HCT116 (cell line): ENCODE measurements at regions not wholly inside any gene's neighbourhood (a gene's known extent, or its start where the extent isn't known, plus 50 kb on each side); places are given as distances from the start of the nearest gene placed in this dataset.

Source experiments
- ATAC-seq: fragments of 200-7000 bp; cut with Tn5 transposase; 2 replicates; pipeline ENCODE4 v1.9.1; 2020; ENCODE audit warnings: mild to moderate bottlenecking, moderate library complexity
- BruUV-seq: library from RNA; stranded (reverse); fragments of 400-500 nt; replicated peaks from 2 replicates; lab custom pipeline; 2021; lab: Mats Ljungman, UMichigan
- CTCF ChIA-PET: fragments of 300-600 bp; sonication (Branson Sonifier 250); formaldehyde crosslinking; loops from one replicate; lab custom pipeline; 2021; ENCODE audit warnings: antibody characterized with exemption; lab: Charles Lee
- POLR2A ChIA-PET: fragments of 300-600, 350-600 bp; sonication (Branson Sonifier 250); formaldehyde crosslinking; loops from one replicate; lab custom pipeline; 2021; ENCODE audit warnings: antibody characterized with exemption; lab: Charles Lee
- RAD21 ChIA-PET, 2 experiments: fragments of 300-600 bp; sonication (Branson Sonifier 250); formaldehyde crosslinking; loops; one replicate each; lab custom pipeline; 2023; ENCODE audit warnings: low total read pairs in 2 of 2; ENCODE audit not compliant: uncharacterized antibody in 2 of 2, unreplicated experiment in 2 of 2, low non-redundant PET in 1 of 2; lab: Charles Lee
- DNase-seq: peaks from one replicate; pipeline ENCODE4 v3.0.0-alpha.2; 2010; ENCODE audit warnings: low read depth, low spot score
- H2AFZ ChIP-seq: fragments of 200-600 bp; shearing (Covaris generic), sonication (generic); 2 replicates; pipeline ENCODE4 v1.6.1; 2017; ENCODE audit warnings: low read depth, mixed run types, mixed read lengths, antibody characterized with exemption, low read length; ENCODE audit not compliant: poor library complexity, severe bottlenecking
- H3K27ac ChIP-seq: 2 replicates; pipeline ENCODE4 v1.5.1; 2012; ENCODE audit warnings: low read depth, low read length
- H3K27me3 ChIP-seq: fragments of 200-600 bp; sonication (generic); 2 replicates; pipeline ENCODE4 v1.6.1; 2016; ENCODE audit warnings: mixed run types, low read length, mixed read lengths; ENCODE audit not compliant: insufficient read depth
- H3K36me3 ChIP-seq, 2 experiments: fragments of 200-500 bp in 1 of 2; fragments of 200-600 bp in 1 of 2; sonication (Bioruptor generic) in 1 of 2; sonication (generic) in 1 of 2; 2 replicates each; pipeline versions ENCODE4 v1.5.1 to v1.6.1; 2014 to 2016; ENCODE audit warnings: low read length in 2 of 2, inconsistent platforms in 1 of 2, mixed read lengths in 1 of 2, mixed run types in 1 of 2; ENCODE audit not compliant: insufficient read depth in 2 of 2, control insufficient read depth in 1 of 2
- H3K4me1 ChIP-seq, 2 experiments: fragments of 200-600 bp in 1 of 2; sonication (generic) in 1 of 2; 2 replicates each; pipeline versions ENCODE4 v1.5.1 to v1.6.1; 2012 to 2017; ENCODE audit warnings: low read length in 2 of 2, inconsistent platforms in 1 of 2, mild to moderate bottlenecking in 1 of 2, mixed read lengths in 1 of 2, mixed run types in 1 of 2, moderate library complexity in 1 of 2; ENCODE audit not compliant: insufficient read depth in 2 of 2, control insufficient read depth in 1 of 2
- H3K4me2 ChIP-seq: fragments of 200-600 bp; sonication (generic); 2 replicates; pipeline ENCODE4 v1.6.1; 2017; ENCODE audit warnings: mixed run types, low read length, mixed read lengths
- H3K4me3 ChIP-seq, 2 experiments: fragments of 200-600 bp in 1 of 2; sonication (generic) in 1 of 2; replicated peaks in 1 of 2; 2 replicates each; pipeline ENCODE4 v1.5.1; 2011 to 2016; ENCODE audit warnings: low read length in 2 of 2, control low read depth in 1 of 2, low read depth in 1 of 2, mild to moderate bottlenecking in 1 of 2, mixed read lengths in 1 of 2, mixed run types in 1 of 2
- H3K79me2 ChIP-seq: fragments of 200-600 bp; sonication (generic); 2 replicates; pipeline ENCODE4 v1.6.1; 2017; ENCODE audit warnings: mild to moderate bottlenecking, mixed run types, low read length, moderate library complexity, mixed read lengths; ENCODE audit not compliant: insufficient read depth
- H3K9ac ChIP-seq: fragments of 200-600 bp; sonication (generic); 2 replicates; pipeline ENCODE4 v1.6.1; 2016; ENCODE audit warnings: low read length, mixed read lengths
- H3K9me2 ChIP-seq: fragments of 200-600 bp; sonication (generic), shearing (Covaris generic); 2 replicates; pipeline ENCODE4 v1.6.1; 2017; ENCODE audit warnings: mixed run types, mild to moderate bottlenecking, moderate library complexity; ENCODE audit not compliant: insufficient read depth
- H3K9me3 ChIP-seq, 2 experiments: fragments of 200-500 bp in 1 of 2; fragments of 200-600 bp in 1 of 2; sonication (Bioruptor generic) in 1 of 2; sonication (generic) in 1 of 2; 2 replicates each; pipeline ENCODE4 v1.6.1; 2014 to 2017; ENCODE audit warnings: low read length in 2 of 2, mixed read lengths in 2 of 2, inconsistent platforms in 1 of 2, low read depth in 1 of 2, mild to moderate bottlenecking in 1 of 2, mixed run types in 1 of 2, moderate library complexity in 1 of 2; ENCODE audit not compliant: control insufficient read depth in 1 of 2, insufficient read depth in 1 of 2
- H4K20me1 ChIP-seq: fragments of 200-600 bp; sonication (generic), shearing (Covaris generic); 2 replicates; pipeline ENCODE4 v1.6.1; 2017; ENCODE audit warnings: mixed run types, mild to moderate bottlenecking, moderate library complexity; ENCODE audit not compliant: insufficient read depth
- CBX3 ChIP-seq: IDR thresholded peaks from 2 replicates; pipeline ENCODE4 v1.6.1; 2012; ENCODE audit warnings: low read depth
- CEBPB ChIP-seq: IDR thresholded peaks from 2 replicates; pipeline ENCODE4 v1.6.1; 2012; ENCODE audit warnings: low read depth
- EGR1 ChIP-seq: IDR thresholded peaks from 2 replicates; pipeline ENCODE4 v1.6.1; 2012; ENCODE audit warnings: low read depth
- ELF1 ChIP-seq: IDR thresholded peaks from 2 replicates; pipeline ENCODE4 v1.6.1; 2012; ENCODE audit warnings: low read depth, borderline replicate concordance
- EZH2 ChIP-seq: fragments of 200-600 bp; sonication (generic); IDR thresholded peaks from 2 replicates; pipeline ENCODE4 v1.6.1; 2017; ENCODE audit warnings: antibody characterized with exemption, mixed run types
- FOSL1 ChIP-seq: IDR thresholded peaks from 2 replicates; pipeline ENCODE4 v1.6.1; 2012; ENCODE audit warnings: low read depth
- JUND ChIP-seq: IDR thresholded peaks from 2 replicates; pipeline ENCODE4 v1.6.1; 2012
- POLR2A ChIP-seq: IDR thresholded peaks from 2 replicates; pipeline ENCODE4 v1.7.0; 2011; ENCODE audit warnings: borderline replicate concordance; ENCODE audit not compliant: insufficient read depth, insufficient read length; ENCODE audit errors: extremely low read depth
- POLR2AphosphoS5 ChIP-seq: IDR thresholded peaks from 2 replicates; pipeline ENCODE4 v1.6.1; 2011; ENCODE audit warnings: mild to moderate bottlenecking, low read depth, low read length, moderate library complexity
- RAD21 ChIP-seq: IDR thresholded peaks from 2 replicates; pipeline ENCODE4 v1.6.1; 2012; ENCODE audit warnings: low read depth, mild to moderate bottlenecking
- SIN3A ChIP-seq: IDR thresholded peaks from 2 replicates; pipeline ENCODE4 v1.6.1; 2012; ENCODE audit warnings: low read depth
- SP1 ChIP-seq: IDR thresholded peaks from 2 replicates; pipeline ENCODE4 v1.6.1; 2012; ENCODE audit warnings: low read depth
- SRF ChIP-seq: IDR thresholded peaks from 2 replicates; pipeline ENCODE4 v1.6.1; 2012; ENCODE audit warnings: low read depth
- TCF7L2 ChIP-seq: IDR thresholded peaks from 2 replicates; pipeline ENCODE4 v1.7.0; 2011; ENCODE audit warnings: borderline replicate concordance, inconsistent platforms; ENCODE audit not compliant: insufficient read depth, insufficient read length; ENCODE audit errors: extremely low read depth
- YY1 ChIP-seq: IDR thresholded peaks from 2 replicates; pipeline ENCODE4 v1.6.1; 2011; ENCODE audit warnings: low read length, low read depth, moderate library complexity, mild to moderate bottlenecking; ENCODE audit not compliant: insufficient replicate concordance; ENCODE audit errors: extremely low read depth
- ZFX ChIP-seq: fragments of 450-650 bp; IDR thresholded peaks from 2 replicates; pipeline ENCODE4 v1.6.1; 2017
- ZNF274 ChIP-seq: fragments of 200-500 bp; sonication (Bioruptor generic); IDR thresholded peaks from 2 replicates; pipeline ENCODE4 v1.6.1; 2014; ENCODE audit warnings: mild to moderate bottlenecking, low read depth, low read length, inconsistent platforms
- intact Hi-C: fragments of 100-400 bp; cut with micrococcal nuclease; formaldehyde crosslinking; loops from 2 replicates; pipeline ENCODE4 v1.10.0; 2022
- TF ChIP-seq, protein P1 (sequence below): IDR thresholded peaks from 2 replicates; pipeline ENCODE4 v1.6.1; 2012
- TF ChIP-seq, protein P2 (sequence below): IDR thresholded peaks from 2 replicates; pipeline ENCODE4 v1.6.1; 2012
- TF ChIP-seq, protein P3 (sequence below), 3 experiments: fragments of 200-600 bp in 1 of 3; sonication (generic) in 1 of 3; IDR thresholded peaks in 2 of 3; conservative IDR thresholded peaks in 1 of 3; 2 replicates each; pipeline ENCODE4 v1.5.1; 2012 to 2017; ENCODE audit warnings: low read depth in 2 of 3, low read length in 2 of 3, antibody characterized with exemption in 1 of 3, borderline replicate concordance in 1 of 3, control low read depth in 1 of 3, mild to moderate bottlenecking in 1 of 3, mixed read lengths in 1 of 3, mixed run types in 1 of 3, moderate library complexity in 1 of 3; ENCODE audit not compliant: insufficient read depth in 1 of 3

DNA sequence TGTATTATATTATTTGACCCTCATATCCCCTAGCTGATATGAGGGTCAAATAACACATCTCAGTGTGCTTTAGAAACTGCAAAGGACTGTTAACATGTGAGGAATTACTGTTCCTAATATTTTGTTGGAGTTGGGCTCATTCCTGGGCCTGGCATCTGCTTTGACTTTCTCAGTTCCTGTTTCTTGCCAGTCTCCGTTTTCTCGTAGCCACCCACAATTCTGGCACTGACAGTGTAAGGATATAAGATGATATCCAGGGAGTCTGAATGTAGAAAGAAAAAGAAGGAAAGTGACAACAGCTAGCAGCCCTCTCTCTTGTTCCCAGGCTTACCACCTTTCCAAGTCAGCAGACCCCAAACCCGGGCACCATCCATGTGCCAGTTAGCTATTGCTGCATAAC lies 54.4 kb upstream of the SCMH1 start (continued):
- no peak for TF ChIP-seq YY1
- no peak for TF ChIP-seq FOSL1

DNA sequence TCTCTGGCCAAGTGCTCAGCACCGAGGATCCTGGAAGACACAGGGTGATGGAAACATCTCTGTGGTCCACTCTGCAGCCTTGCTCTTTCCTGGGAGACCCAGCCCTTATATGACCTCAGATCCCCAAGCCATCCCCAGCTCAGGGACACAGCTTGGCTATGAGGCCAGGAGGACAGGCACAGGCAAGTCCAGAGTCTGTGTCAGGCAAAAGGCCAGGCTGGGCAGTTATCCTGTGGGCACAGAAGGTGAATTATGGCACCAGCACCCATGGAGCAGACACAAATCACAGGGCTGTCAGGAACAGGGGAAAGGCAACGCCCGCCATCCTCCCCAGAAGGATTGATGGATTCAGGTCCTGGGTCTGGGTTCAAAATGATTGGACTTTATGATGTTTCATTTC lies 52.1 kb upstream of the SCMH1 start:
- Histone ChIP-seq H3K36me3 (no peaks in the 10 kb centered on the region), H3K4me2 (no peak overlapping the region), H3K79me2 (no peaks in the 10 kb centered on the region), H3K27ac (no peak overlapping the region), H3K9me2 (no peaks in the 10 kb centered on the region), H2AFZ (no peak overlapping the region), H3K4me3 (no peak overlapping the region), H4K20me1 (no peaks in the 10 kb centered on the region), H3K9me3 (no peaks in the 10 kb centered on the region), H3K4me1 (no peaks in the 10 kb centered on the region), H3K27me3 (peaks cover 27% of the 10 kb centered on the region), H3K9ac (no peak overlapping the region)
- DNase-seq: no peak
- BruUV-seq: no TSS peak
- TF ChIP-seq RAD21: no peak
- TF ChIP-seq FOSL1: no peak
- no peak for TF ChIP-seq TCF7L2
- no peak for TF ChIP-seq POLR2AphosphoS5
- TF ChIP-seq, protein P1, sequence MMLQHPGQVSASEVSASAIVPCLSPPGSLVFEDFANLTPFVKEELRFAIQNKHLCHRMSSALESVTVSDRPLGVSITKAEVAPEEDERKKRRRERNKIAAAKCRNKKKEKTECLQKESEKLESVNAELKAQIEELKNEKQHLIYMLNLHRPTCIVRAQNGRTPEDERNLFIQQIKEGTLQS: no peak
- TF ChIP-seq, protein P2, sequence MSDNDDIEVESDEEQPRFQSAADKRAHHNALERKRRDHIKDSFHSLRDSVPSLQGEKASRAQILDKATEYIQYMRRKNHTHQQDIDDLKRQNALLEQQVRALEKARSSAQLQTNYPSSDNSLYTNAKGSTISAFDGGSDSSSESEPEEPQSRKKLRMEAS: no peak
- no peak for TF ChIP-seq ZNF274
- no peak for TF ChIP-seq ELF1
- TF ChIP-seq POLR2A: no peak
- TF ChIP-seq CEBPB: no peak
- no peak for TF ChIP-seq SRF
- TF ChIP-seq SIN3A: no peak
- TF ChIP-seq EGR1: no peak
- TF ChIP-seq EZH2: no peak
- no peak for TF ChIP-seq SP1
- no peak for TF ChIP-seq YY1
- TF ChIP-seq ZFX: no peak
- no peak for TF ChIP-seq CBX3
- TF ChIP-seq, protein P3, sequence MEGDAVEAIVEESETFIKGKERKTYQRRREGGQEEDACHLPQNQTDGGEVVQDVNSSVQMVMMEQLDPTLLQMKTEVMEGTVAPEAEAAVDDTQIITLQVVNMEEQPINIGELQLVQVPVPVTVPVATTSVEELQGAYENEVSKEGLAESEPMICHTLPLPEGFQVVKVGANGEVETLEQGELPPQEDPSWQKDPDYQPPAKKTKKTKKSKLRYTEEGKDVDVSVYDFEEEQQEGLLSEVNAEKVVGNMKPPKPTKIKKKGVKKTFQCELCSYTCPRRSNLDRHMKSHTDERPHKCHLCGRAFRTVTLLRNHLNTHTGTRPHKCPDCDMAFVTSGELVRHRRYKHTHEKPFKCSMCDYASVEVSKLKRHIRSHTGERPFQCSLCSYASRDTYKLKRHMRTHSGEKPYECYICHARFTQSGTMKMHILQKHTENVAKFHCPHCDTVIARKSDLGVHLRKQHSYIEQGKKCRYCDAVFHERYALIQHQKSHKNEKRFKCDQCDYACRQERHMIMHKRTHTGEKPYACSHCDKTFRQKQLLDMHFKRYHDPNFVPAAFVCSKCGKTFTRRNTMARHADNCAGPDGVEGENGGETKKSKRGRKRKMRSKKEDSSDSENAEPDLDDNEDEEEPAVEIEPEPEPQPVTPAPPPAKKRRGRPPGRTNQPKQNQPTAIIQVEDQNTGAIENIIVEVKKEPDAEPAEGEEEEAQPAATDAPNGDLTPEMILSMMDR (IDR thresholded peaks at IDR 0.05 in 2 of 3, conservative IDR thresholded peaks at IDR 0.05 in 1 of 3; ENCODE audit: borderline replicate concordance in 1 of 3, insufficient read depth in 1 of 3, low read depth in 2 of 3, low read length in 2 of 3): no peak
- no peak for TF ChIP-seq JUND
- ChIA-PET POLR2A (no interaction called here), RAD21 (no interaction called here), CTCF (interaction anchor here (2.1 kb wide), 1 partner anchor 11 kb away, joined by 11 read pairs; no protein-coding TSS in a partner anchor)
- intact Hi-C loops: no loop called here
- ATAC-seq: no peak
